ENCODE measurements at regions not wholly inside any gene's neighbourhood (a gene's known extent, or its start where the extent isn't known, plus 50 kb on each side); places are given as distances from the start of the nearest gene placed in this dataset.

DNA sequence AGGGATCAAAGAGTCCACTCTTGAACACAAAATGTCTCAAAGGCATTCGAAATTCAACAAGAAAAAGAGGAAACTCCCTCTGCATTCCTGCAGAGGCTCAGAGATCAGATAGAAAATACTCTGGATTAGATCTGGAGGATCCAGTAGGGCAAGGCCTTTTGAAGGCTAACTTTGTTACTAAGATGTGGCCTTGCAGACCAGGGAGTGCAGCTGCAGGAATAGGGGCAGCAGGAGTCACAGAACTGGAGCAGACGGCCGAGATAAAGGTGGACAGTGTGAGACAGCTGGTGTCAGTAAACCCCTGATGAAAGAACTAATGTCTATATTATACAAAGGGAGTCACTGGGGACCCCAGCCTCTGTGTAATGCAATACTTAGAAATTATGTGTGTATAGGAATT, 84.5 kb upstream of the PLSCR4 start:
- H3K4me3 Mint-ChIP-seq = no peak overlapping the region
- Histone ChIP-seq H2AFZ (ENCODE audit: insufficient read depth, low read depth, low read length, poor library complexity, severe bottlenecking) (no peak overlapping the region), H4K20me1 (ENCODE audit: control insufficient read depth, insufficient read depth, low read length, poor library complexity, severe bottlenecking) (no peaks in the 10 kb centered on the region), H3K27me3 (replicated peaks in 1 of 4; ENCODE audit: control extremely low read depth in 1 of 4, control insufficient read depth in 3 of 4, insufficient read depth in 4 of 4, low read length in 3 of 4) (no peaks in the 10 kb centered on the region), H3K27ac (ENCODE audit: low read length in 2 of 2) (no peak overlapping the region), H3K4me3 (ENCODE audit: control extremely low read depth in 1 of 5, extremely low read depth in 1 of 5, insufficient read depth in 1 of 5, low read depth in 2 of 5, low read length in 4 of 5) (no peak overlapping the region), H3K4me2 (replicated peaks; ENCODE audit: low read depth, low read length, poor library complexity, severe bottlenecking) (no peak overlapping the region), H3K4me1 (ENCODE audit: control insufficient read depth in 2 of 2, insufficient read depth in 2 of 2, low read length in 2 of 2) (no peaks in the 10 kb centered on the region), H3K9ac (ENCODE audit: low read length) (no peak overlapping the region), H3K79me2 (ENCODE audit: control insufficient read depth, insufficient read depth, low read length) (no peaks in the 10 kb centered on the region), H3K9me3 (ENCODE audit: control extremely low read depth in 1 of 3, control insufficient read depth in 2 of 3, insufficient read depth in 1 of 3, low read length in 2 of 3) (no peaks in the 10 kb centered on the region), H3K36me3 (replicated peaks in 1 of 2; ENCODE audit: control extremely low read depth in 1 of 2, control insufficient read depth in 1 of 2, extremely low read depth in 1 of 2, insufficient read depth in 2 of 2, low read length in 1 of 2) (no peaks in the 10 kb centered on the region)
- H3K27me3 Mint-ChIP-seq = no peaks in the 10 kb centered on the region
- WGBS (ENCODE audit: insufficient coverage) = no CpG with 5 or more reads among the region's 3 CpGs
- intact Hi-C loops (cut with micrococcal nuclease) = no loop called here
- no peaks in the 10 kb centered on the region for H3K4me1 Mint-ChIP-seq
- DNase-seq = no peak
- ATAC-seq (ENCODE audit: low read depth) = no peak
- ChIA-PET CTCF (no interaction called here), POLR2A (no interaction called here)
- H3K9me3 Mint-ChIP-seq (ENCODE audit: insufficient read depth) = no peaks in the 10 kb centered on the region
- TF ChIP-seq, protein P1, sequence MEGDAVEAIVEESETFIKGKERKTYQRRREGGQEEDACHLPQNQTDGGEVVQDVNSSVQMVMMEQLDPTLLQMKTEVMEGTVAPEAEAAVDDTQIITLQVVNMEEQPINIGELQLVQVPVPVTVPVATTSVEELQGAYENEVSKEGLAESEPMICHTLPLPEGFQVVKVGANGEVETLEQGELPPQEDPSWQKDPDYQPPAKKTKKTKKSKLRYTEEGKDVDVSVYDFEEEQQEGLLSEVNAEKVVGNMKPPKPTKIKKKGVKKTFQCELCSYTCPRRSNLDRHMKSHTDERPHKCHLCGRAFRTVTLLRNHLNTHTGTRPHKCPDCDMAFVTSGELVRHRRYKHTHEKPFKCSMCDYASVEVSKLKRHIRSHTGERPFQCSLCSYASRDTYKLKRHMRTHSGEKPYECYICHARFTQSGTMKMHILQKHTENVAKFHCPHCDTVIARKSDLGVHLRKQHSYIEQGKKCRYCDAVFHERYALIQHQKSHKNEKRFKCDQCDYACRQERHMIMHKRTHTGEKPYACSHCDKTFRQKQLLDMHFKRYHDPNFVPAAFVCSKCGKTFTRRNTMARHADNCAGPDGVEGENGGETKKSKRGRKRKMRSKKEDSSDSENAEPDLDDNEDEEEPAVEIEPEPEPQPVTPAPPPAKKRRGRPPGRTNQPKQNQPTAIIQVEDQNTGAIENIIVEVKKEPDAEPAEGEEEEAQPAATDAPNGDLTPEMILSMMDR (IDR thresholded peaks at IDR 0.05) = no peak
- TF ChIP-seq EZH2 (IDR thresholded peaks at IDR 0.05; ENCODE audit: borderline replicate concordance, insufficient read depth, low read depth, low read length, poor library complexity, severe bottlenecking) = no peak
- no peak overlapping the region for H3K27ac Mint-ChIP-seq

DNA sequence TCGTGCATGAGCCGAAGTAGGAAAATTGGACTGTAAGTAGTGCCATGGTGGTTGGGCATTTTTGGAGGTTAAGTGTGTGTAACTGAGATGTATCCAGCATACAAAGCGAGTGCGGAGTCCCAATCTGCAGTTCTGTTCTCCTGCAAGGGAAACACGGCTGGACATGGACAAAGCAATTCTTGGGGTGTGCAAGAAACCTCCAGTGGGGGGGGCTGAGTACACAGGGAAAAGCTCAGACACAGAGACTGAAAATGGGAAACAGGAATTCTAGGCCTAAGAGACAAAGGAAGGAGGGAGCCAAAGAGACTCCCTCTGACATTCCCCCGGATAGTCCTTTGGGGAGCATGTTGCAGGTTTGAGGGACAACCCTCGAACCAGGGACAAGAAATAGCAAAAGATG, 83.2 kb upstream of the PLSCR4 start:
- Histone ChIP-seq H3K9me3 (ENCODE audit: control extremely low read depth in 1 of 3, control insufficient read depth in 2 of 3, insufficient read depth in 1 of 3, low read length in 2 of 3) (no peaks in the 10 kb centered on the region), H3K4me1 (ENCODE audit: control insufficient read depth in 2 of 2, insufficient read depth in 2 of 2, low read length in 2 of 2) (no peaks in the 10 kb centered on the region), H3K9ac (ENCODE audit: low read length) (no peak overlapping the region), H3K4me2 (replicated peaks; ENCODE audit: low read depth, low read length, poor library complexity, severe bottlenecking) (no peak overlapping the region), H3K79me2 (ENCODE audit: control insufficient read depth, insufficient read depth, low read length) (no peaks in the 10 kb centered on the region), H2AFZ (ENCODE audit: insufficient read depth, low read depth, low read length, poor library complexity, severe bottlenecking) (no peak overlapping the region), H4K20me1 (ENCODE audit: control insufficient read depth, insufficient read depth, low read length, poor library complexity, severe bottlenecking) (no peaks in the 10 kb centered on the region), H3K36me3 (replicated peaks in 1 of 2; ENCODE audit: control extremely low read depth in 1 of 2, control insufficient read depth in 1 of 2, extremely low read depth in 1 of 2, insufficient read depth in 2 of 2, low read length in 1 of 2) (no peaks in the 10 kb centered on the region), H3K4me3 (ENCODE audit: control extremely low read depth in 1 of 5, extremely low read depth in 1 of 5, insufficient read depth in 1 of 5, low read depth in 2 of 5, low read length in 4 of 5) (no peak overlapping the region), H3K27me3 (replicated peaks in 1 of 4; ENCODE audit: control extremely low read depth in 1 of 4, control insufficient read depth in 3 of 4, insufficient read depth in 4 of 4, low read length in 3 of 4) (no peaks in the 10 kb centered on the region), H3K27ac (ENCODE audit: low read length in 2 of 2) (no peak overlapping the region)
- intact Hi-C loops (cut with micrococcal nuclease) = loop anchor here (1.0 kb wide), 1 partner anchor 243 kb away; no protein-coding TSS in a partner anchor
- DNase-seq = no peak
- TF ChIP-seq EZH2 (IDR thresholded peaks at IDR 0.05; ENCODE audit: borderline replicate concordance, insufficient read depth, low read depth, low read length, poor library complexity, severe bottlenecking) = no peak
- TF ChIP-seq, protein P1 (IDR thresholded peaks at IDR 0.05) = no peak
- Mint-ChIP-seq H3K27me3 (no peaks in the 10 kb centered on the region), H3K27ac (no peak overlapping the region), H3K4me1 (no peaks in the 10 kb centered on the region), H3K4me3 (no peak overlapping the region), H3K9me3 (ENCODE audit: insufficient read depth) (no peaks in the 10 kb centered on the region)
- ChIA-PET CTCF (no interaction called here), POLR2A (no interaction called here)
- ATAC-seq (ENCODE audit: low read depth) = no peak
- WGBS (ENCODE audit: insufficient coverage) = 96% methylated on average over 6 of the region's 7 CpGs

Data from B cell (primary cell).